ENCODE measurements at regions not wholly inside any gene's neighbourhood (a gene's known extent, or its start where the extent isn't known, plus 50 kb on each side); places are given as distances from the start of the nearest gene placed in this dataset.

- TF ChIP-seq CTCF (IDR thresholded peaks at IDR 0.05) = no peak
- TF ChIP-seq POLR2A (IDR thresholded peaks at IDR 0.05) = no peak
These were observed 127.2 kb downstream of the BBS10 start for GRCh38 chr12:76220980-76221379.
